ENCODE measurements at regions not wholly inside any gene's neighbourhood (a gene's known extent, or its start where the extent isn't known, plus 50 kb on each side); places are given as distances from the start of the nearest gene placed in this dataset.

DNA sequence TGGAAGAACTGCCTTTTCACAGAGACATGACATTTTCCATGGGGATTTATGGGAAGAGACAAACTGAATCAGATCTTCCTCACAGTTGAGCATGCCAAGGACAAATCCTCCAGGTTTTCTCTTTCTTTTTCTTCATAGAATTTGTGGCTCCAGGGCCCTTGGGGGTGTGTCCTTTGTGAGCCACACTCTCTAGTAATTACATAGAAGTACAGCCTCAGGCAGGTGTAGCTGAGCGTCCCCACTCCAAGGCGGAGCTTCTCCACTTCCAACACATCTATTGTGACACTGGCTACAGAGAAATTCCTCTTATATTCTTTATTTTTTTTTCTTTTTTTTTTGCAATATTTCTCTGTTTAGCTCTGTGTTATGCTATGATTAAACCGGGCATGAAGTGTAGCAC, 420.5 kb upstream of the CD180 start:
- no peak for DNase-seq

DNA sequence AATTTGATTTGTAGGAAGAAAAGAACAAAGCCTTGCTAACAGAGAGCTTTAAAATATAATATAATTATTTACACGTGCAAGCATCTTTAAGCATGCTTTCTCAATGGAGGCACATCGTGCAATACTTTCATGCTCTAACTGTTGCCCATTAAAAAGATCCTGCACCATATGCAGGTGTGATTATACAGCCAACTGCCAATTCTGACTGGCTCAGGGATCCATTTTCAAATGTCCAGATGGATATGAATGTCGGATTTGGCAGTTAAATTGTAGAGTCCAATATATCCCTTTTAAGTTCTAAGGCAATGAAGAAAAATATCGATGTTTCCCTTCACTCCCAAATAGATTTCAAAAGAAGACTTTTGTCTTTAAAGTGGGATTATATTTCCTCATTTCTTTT, 416.4 kb upstream of the CD180 start:
- no peak for DNase-seq

DNA sequence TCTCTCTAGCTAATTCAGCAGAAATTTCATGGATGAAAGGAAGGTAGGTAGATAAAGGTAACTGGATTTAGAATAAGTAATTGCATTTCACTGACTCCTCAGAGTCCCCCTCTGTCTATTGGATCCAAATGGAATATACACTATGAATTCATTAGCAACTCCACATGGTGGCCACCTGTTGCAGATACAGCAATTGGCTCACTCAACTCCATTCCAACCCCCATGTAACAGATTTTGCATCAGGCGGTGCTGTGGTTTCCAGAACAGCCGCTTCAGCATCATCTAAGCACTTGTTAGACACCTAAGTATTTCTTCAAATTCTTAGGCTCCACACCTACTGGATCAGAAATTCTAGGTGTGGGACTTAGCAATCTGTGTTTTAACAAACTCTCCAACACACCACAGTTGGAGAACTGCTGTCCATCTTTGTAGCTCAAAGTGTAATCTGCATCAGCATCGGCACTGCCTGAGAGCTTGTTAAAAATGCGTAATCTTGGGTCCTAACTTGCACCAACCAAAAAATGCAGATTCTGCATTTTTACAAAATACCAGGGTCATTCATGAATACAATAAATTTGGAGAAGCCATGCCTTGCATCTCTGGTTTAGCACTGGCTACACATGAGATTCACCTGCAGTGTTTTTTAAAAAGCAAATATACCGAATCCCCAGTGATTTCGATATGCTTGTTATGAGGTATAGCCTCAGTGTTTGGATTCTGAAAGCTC, 413.8 kb upstream of the CD180 start:
- no peak for DNase-seq

DNA sequence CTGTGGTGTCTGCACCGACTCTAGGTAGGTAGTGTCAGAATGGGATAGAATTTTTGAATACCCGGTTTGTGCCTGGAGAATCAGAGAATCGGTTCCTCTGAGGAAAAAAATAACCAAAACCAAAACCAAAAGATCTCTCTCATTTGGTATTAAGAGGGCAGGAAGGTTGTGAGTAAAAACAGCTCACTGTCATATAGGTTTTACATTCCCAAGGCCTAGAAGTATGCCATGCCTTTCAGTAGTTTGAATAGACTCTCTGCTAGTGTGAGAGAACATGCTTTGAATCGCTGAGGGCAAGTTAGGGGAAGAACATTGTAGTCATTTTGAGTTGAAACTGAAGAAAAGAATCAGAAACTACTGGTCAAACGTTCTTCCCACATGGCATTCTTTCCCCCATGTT, 411.4 kb upstream of the CD180 start:
- no peak for DNase-seq

DNA sequence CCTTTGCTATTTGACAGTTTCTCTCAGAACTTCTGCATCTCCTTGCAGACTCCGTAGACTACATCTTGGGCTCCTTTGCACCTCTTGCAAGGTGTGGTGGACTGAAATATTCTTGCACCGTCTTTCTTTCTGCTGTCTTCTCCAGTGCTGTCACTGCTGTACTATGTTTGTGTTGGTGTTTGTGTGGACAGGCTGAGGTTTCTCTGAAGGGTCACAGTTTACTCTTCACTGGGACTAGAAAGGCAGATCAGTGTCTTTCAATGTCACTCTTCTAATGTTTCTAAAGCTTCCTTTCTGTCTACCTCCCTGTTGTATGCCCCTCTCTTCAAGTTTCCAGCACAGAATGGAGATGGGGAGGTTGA, 410.0 kb upstream of the CD180 start:
- DNase-seq: no peak

DNA sequence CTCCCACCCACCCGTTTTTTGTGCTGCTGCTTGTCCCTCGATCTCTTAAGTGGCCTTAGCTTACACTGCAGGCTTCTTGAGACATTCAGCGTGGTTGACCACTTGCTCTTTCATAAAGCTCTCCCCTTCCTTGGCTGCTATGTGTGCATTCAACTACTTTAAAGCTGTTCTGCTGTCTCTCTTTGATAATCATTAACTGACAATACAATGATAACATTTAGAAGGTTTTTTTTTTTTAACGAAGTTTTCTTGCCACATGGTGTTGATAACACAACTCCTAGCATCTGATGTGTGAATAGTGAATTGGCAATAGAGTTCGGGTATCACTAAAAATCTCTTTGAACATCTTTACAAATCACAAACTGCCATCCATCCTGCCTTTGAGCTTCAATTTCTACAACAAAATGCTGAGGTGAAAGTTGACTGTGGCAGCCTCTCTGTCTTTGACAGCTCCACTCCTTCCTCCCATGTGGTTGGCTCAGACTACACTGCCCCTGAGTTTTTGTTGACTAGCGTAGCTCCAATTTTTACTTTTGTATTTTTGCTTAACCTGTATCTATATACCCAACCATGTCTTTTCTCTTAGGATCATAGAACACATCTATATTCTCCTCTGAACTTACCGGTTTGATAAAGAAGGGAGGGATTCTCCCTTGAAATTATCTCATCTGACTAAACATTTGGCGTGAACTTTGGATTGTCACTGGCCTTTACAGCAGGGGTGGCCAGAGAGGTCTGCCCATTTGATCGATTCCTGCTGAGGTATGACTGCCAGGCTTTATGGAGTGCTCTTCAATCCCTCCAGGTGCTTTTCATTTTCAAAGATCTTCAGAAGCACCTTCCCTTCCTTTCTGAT, 409.4 kb upstream of the CD180 start:
- DNase-seq: no peak

DNA sequence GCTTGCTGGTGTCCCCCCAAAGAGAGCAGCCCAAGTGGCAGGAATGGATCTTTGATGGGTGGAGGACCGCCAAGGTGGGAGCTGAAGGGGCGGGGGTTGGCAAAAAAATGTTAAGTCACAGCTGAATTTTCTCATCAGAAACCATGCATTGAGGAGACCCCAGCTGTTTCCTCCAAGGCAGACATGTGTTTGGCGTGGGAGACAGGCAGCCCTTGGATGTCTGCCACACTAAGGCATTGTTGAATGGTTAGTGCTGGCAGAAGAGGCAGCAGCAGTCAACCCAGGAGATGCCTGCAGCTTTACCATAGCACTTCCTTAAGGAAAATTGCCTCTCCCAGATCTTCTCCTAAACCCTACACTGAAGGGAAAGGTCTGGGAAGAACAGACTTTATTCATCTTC, 394.9 kb upstream of the CD180 start:
- DNase-seq: no peak

DNA sequence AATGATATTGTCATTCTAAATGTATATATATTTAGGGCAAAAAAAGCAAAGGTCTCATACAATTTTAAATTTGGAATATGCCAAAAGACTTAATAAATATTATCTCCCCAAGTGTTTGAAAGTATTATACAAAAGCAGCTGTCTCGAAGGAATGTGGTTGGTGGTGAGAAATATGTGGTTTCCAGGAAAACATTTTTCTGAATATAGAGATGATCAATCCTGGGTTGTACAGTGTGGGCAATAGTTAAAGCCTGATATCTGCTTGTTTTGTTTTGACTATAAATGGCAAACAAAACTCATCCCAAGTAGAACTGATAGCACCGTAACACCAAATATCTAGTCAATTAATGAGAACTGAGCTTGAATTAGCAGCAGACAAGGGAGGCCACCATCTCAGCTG, 391.8 kb upstream of the CD180 start:
- no peak for DNase-seq

DNA sequence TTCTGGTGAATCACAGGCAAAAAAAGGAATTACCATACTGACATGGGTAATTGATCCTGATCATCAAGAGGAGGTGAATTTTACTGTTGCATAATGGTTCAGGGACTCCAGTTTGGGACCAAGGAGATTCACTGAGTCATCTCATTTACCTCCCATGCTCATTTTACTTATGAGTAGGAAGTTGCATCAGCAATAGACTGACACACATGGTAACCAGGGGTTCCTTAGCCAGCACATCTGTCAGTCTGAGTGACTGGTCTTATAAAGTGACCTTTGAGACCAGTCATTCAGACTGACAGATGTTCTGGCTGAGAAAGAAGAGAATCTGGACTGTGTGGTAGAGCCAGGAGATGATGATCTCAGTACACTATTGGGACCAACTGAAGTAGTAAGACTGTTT, 384.6 kb upstream of the CD180 start:
- DNase-seq: no peak

DNA sequence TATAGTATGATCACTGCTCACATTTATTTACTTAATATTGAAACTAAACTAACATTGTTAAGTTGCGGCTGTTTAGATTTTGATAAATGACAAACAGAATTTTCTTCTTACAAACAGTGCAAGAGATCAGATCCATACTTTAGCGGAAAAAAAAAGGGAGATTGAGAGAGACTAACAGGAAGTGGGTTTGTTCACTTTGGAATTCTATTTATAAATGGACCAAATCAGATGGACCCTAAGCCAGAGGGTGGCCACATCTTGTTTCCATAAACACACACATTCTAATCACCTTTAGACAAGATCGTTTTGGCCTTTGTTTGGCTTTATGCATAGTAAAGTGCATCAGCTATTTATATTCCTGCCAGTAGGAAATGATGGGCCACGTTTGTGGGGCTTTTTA, 381.4 kb upstream of the CD180 start:
- DNase-seq: no peak

DNA sequence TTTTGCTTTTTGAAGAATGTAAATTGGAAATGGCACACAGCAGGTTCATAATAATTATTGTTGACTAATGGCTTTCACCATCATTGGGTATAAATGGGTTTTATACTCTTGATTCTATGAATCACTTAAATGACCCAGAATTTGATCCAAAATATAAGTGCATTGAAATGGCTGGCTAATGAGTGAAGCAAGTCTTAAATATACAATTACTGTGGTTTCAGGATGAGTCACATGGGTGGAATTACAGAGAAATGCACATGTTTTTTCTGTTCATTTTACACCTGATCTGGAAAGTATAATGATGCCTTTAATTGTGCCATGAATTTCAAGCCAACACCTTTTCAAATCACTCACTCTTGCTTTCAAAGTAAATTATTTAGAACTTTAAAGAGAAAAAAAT, 380.8 kb upstream of the CD180 start:
- no peak for DNase-seq

DNA sequence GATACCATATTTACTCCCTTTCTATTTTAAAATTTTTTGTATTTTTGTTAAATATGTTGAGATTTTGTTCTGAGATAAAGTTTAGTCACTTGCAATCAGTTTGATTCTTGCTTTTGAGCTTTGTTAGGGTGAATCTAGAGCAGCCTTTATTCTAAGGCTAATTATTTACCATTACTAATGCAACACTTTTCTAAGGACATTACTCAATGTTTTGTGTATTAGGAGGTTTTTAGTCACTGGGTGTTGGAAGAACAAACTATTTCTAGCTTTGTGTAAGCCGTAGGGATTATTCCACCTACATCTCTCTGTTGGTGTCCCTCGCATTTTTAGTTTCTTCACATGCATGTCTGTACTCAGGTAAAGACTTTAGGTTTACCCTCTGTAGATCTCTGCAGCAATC, 379.5 kb upstream of the CD180 start:
- DNase-seq: no peak

DNA sequence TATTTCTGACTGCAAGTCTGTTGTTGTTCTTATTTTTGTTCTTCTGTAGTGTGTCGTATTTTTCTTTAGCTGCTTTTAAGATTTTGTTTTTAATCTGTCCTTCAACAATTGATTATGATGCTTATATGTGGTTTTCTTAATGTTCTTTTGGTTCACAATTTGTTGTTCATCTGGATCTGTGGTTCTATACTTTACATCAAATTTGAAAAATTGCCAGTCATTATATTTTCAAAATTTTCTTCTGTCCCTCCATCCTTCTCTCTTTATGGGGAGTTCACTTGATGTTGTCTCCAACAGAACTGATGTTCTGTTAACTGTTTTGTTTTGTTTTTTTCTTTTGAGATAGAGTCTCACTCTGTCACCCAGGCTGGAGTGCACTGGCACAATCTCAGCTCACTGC, 378.5 kb upstream of the CD180 start:
- DNase-seq: no peak

DNA sequence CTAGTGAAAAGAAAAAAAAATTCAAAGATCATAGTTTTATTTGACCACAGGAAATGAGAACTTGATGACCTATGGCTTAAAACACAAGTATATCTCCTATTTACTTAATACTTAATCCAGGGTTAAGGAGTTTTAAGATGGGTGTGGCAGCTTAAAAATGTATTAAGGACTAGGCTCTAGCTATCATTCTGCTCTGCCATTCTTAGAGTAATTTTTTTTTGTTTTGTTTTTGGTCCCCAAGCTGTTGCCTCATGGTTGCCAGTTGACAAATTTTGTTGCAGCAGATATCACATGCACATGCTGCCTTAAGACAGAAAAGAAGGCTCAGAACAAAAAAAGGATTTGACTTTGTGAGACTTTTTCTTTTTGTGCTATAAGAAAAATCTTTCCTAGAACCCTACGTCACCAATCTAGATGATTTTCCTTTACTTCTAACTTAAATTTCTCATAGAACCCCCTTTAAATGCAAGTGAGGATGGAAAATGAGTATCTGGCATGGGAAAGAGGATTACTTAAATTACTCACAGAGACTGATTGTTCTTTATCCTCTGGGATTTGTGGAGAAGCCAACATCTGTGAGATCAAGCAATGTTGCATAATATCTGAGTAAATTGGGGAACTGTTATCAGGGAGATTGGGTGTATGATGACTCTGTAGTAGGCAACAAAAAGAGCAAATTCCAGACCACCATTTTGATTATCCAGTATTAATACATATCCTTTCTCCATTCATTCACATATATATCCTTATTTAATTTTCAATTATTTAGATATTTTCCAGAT, 364.7 kb upstream of the CD180 start:
- DNase-seq: no peak

DNA sequence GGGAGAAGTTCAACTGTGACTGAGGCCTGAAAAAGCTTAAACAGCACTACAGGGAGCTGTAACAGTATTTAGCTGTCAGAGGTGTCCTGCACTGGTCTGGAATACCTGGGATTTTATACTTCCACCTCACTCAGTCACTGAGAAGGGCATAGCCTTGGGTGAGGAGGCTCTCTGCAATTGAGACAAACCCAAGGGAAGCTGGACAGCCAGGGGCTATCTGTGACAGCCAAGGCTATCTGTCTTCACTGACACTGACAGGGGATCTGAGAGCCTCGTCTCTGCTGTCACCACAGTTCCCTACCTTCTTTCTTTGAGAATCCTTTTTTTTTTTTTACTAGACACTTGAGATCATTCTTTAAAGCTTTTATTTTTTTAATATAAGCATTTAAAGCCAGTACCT, 356.2 kb upstream of the CD180 start:
- no peak for DNase-seq

DNA sequence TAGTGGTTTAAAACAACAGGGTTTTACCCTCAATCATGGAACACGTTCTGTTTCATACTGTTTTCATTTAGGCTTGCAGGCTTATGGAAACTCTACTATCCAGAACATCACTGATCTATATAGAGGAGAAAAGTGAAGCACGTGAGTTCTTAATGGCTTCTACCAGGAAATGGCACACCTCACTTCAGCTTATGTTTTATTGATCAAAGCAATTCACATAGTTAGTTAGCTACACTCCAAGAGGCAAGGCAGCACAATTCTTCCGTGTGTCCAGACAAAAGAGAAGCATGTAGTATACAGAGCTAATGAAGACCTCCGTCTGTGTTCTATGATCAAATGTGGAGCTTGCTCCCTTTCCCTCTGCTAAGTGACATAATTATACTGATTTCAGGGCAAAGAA, 353.3 kb upstream of the CD180 start:
- DNase-seq: no peak

DNA sequence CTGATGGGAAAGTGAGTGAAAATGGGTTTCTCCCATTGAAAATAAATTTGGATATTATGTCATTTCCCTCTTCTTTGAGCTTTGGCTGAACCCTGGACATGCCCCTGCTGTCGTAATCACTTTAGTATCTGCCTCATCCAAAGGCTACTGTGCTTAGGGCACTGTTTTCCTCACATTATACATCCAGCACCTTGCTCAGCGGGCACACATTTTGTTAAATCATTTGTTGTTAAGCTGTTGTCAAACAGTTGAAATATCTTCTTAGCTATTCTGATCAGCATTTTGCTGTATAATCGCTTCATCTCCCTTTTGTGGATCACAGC, 352.7 kb upstream of the CD180 start:
- DNase-seq: no peak

DNA sequence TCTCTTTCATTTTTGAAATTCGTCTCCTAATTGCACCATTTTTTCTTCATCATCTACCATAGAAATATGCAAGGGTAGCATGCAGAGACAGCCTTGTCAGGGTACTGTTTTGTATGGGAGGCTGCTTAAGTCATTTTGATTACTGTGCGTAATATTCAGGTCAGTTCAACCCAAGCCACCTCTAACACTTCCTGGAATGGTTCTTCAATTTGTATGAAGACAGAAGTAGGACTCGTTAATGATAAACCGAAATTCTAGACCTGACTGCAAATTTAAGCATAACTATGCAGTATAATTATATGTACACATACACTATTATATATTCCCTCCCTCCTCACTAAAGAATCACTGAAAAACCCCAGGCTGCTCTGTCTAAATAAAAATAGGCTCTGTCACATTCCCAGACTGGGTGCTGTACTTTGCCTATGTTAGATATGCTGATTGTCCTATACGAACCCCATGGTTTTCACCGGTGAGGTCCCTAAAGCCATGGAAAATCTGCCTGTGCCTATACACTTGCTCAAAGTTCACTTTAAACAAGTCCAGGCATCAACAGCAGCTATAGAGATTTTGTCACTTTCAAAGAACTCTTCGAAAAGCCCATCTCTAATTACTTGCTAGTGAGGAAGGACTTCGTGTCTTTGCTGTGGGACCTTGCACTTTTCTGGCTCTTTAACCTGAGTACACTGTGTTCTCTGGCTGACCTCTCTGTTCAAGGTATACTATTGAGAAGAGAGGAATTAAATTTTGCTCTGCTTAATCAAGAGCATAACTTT, 352.1 kb upstream of the CD180 start:
- no peak for DNase-seq

DNA sequence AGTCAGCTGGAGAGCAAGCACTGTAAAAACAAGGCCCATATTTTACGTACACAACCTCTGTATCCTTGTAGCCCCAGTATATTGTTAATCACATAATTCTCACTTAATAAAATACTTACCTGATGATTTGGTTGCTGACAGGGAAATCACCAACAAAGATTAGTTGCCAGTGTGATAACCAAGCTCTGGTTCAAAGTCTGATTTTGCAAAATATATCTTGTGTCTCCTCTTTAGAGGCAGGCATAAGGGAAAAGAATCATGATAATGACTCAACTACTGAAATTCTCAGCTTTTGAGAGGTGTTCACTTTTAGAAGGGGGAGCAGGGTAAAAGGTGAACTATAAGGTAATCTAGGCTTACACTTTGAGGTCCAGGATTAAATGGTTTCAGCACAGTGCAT, 351.1 kb upstream of the CD180 start:
- no peak for DNase-seq

DNA sequence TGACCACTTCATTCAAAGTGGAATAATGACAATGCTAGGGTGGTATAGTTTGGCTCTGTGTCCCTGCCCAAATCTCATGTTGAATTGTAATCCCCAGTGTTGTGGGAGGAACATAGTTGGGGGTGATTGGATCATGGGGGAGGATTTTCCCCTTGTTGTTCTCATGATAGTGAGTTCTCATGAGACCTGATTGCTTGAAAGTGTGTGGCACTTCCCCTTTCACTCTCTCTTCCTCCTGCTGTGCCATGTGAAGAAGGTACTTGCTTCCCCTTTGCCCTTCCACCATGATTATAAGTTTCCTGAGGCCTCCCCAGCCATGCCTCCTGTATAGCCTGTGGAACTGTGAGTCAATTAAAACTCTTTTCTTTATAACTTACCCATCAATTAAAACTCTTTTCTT, 348.3 kb upstream of the CD180 start:
- peak in 1 of 2 donors; percentile 13 for DNase-seq

DNA sequence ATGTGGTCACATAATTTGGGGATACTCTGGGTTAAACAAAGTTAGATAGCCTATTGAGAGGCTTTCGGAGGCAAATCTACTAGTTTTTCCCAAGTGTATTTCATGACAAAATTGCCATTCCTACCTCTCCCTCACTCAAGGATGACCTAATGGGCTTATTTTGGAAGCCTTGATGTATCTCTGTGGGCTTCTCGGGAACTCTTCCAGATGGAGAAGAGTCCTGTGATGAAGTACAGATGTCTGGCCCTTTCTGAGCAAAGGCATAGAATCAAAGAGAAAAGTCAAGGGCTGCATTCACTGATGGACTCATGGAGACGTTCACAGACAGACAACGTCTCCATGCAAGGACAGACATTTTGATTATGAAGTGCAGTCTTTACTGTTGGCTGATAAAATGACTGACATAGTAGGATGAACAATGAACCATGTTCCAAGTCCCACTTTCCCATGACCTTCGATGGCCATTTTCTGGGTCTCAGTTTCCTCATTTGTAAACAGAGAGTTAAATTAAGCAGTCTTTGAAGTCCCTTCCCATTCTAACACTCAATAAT, 347.2 kb upstream of the CD180 start:
- no peak for DNase-seq

DNA sequence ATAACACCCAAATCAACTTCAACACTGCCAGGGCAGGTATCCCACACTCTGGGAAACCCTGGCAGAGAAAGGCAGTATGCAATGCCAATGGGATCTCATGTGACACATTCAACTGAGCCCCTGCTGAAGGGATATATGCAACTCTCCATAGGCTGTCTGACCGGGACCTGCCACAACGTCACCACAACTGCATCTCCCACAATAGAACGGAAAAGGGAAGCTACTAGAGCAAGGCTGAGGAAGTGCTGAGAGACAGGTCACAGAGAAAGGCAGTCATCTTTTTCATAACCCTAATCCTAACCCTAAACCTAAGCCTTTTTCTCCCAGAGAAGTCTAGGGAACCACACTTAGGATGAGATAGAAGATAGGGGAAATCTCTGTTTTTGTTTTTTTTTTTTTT, 345.9 kb upstream of the CD180 start:
- no peak for DNase-seq

DNA sequence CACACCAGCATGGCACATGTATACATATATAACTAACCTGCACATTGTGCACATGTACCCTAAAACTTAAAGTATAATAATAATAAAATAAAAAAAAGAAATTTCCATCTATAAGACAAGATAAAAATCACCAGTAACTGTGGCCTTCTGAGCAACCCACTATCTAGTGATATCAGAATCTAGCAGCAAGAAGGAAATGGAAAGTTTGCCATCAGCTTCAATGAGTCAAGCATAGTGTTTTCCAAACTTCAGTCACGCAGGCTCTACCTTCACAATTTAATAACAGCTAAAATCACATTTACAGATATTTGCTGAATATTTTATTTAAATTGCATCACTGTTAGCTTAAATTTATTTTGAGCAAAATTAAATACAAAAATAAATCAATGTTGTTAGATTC, 345.3 kb upstream of the CD180 start:
- DNase-seq: no peak

Data from CD4-positive, alpha-beta T cell treated with Interleukin-4 for 1 hour (primary cell).